ENCODE measurements at regions not wholly inside any gene's neighbourhood (a gene's known extent, or its start where the extent isn't known, plus 50 kb on each side); places are given as distances from the start of the nearest gene placed in this dataset.

DNA sequence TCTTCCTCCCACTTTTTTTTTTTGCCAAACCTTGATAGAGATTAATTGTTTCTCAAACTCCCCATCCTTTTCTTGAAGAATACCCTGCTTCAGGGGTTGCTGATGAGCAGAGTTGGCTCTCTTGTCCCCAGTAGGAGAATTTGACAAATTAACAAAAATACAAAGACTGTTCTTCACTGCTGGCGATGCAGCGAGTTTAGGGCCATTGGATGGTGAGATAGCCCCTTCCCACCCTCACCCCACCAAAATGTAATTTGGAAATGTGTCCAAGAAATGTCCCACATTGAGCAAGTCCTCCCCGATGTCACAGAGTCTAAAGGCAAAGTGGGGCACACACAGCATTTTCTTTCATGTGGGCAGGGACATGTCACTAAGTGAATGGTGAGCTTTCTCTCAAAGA, 136.0 kb upstream of the RARB start:
- Histone ChIP-seq H4K20me1 (ENCODE audit: insufficient read depth) (no peaks in the 10 kb centered on the region), H3K9ac (no peak overlapping the region), H3K36me3 (ENCODE audit: low read depth) (no peaks in the 10 kb centered on the region), H3F3A (ENCODE audit: insufficient read depth) (no peaks in the 10 kb centered on the region), H3K79me2 (ENCODE audit: insufficient read depth) (no peaks in the 10 kb centered on the region), H3K9me2 (ENCODE audit: insufficient read depth) (no peaks in the 10 kb centered on the region), H3K9me3 (ENCODE audit: low read depth) (no peaks in the 10 kb centered on the region), H3K4me1 (ENCODE audit: insufficient read depth) (no peaks in the 10 kb centered on the region), H3K4me3 (no peak overlapping the region), H3K27me3 (replicated peaks; ENCODE audit: insufficient read depth) (no peaks in the 10 kb centered on the region), H3K27ac (no peak overlapping the region), H2AFZ (no peak overlapping the region), H3K4me2 (ENCODE audit: unreplicated experiment) (no peak overlapping the region)
- TF ChIP-seq EZH2phosphoT487 (IDR thresholded peaks at IDR 0.05; ENCODE audit: insufficient read depth, low read depth) (no peak), EZH2 (IDR thresholded peaks at IDR 0.05; ENCODE audit: insufficient read depth, poor library complexity, severe bottlenecking) (no peak)
- 20 to 33% methylated on average over 3 of the region's 3 CpGs for WGBS, 2 experiments (ENCODE audit: low coverage in 1 of 2, low lambda C conversion rate in 2 of 2, missing lambda C conversion rate in 2 of 2)
- DNase-seq = no peak
- in situ Hi-C loops (cut with MboI) = no loop called here

DNA sequence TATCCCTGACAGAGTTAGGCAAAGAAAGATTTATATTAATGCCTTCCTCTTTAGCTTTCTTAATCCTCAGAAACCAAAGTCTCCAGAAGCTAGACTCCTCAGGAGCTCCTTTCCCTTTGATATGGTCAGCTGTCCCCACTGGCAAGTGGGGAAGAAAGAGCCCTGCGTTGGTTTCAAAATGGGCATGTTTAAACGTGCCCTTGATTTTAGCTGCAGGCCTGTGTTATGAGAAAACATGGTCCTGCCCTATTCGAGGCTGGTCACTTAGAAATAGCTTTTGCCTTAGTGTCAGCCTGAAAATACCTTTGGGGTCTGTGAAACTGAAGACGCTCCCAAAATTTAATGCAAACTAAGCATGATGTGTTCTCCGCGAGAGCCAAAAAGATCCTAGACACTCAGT, 135.5 kb upstream of the RARB start:
- Histone ChIP-seq H3K27me3 (replicated peaks; ENCODE audit: insufficient read depth) (no peaks in the 10 kb centered on the region), H3K9me2 (ENCODE audit: insufficient read depth) (no peaks in the 10 kb centered on the region), H3K27ac (no peak overlapping the region), H3K79me2 (ENCODE audit: insufficient read depth) (no peaks in the 10 kb centered on the region), H3K4me1 (ENCODE audit: insufficient read depth) (no peaks in the 10 kb centered on the region), H3K36me3 (ENCODE audit: low read depth) (no peaks in the 10 kb centered on the region), H2AFZ (no peak overlapping the region), H3K9me3 (ENCODE audit: low read depth) (no peaks in the 10 kb centered on the region), H3K9ac (no peak overlapping the region), H3K4me2 (ENCODE audit: unreplicated experiment) (no peak overlapping the region), H4K20me1 (ENCODE audit: insufficient read depth) (no peaks in the 10 kb centered on the region), H3K4me3 (no peak overlapping the region), H3F3A (ENCODE audit: insufficient read depth) (no peaks in the 10 kb centered on the region)
- no peak for DNase-seq
- WGBS, 2 experiments (ENCODE audit: low coverage in 1 of 2, low lambda C conversion rate in 2 of 2, missing lambda C conversion rate in 2 of 2) = 53 to 55% methylated on average over 6 of the region's 6 CpGs
- in situ Hi-C loops (cut with MboI) = no loop called here
- TF ChIP-seq EZH2 (IDR thresholded peaks at IDR 0.05; ENCODE audit: insufficient read depth, poor library complexity, severe bottlenecking) (no peak), EZH2phosphoT487 (IDR thresholded peaks at IDR 0.05; ENCODE audit: insufficient read depth, low read depth) (no peak)

DNA sequence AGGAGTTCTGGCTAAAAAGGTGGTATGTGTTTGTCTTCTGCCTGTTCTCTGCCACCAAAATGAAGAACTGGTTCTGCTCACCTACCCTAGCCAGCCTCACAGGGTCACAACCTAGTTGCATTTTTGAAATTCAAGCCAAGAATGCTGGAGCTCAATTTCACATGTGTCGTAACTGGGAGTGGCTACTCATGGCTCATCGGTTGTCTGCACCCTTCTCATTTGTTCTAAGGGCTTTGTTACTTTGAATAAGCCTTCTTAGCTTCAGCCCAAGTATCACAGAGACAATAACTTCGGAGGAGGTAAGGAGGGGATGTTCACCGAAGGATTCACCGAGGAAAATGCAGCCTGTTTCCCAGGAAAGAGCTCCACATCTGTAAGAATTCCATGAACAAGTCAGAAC, 134.3 kb upstream of the RARB start:
- DNase-seq = no peak
- WGBS, 2 experiments (ENCODE audit: low coverage in 1 of 2, low lambda C conversion rate in 2 of 2, missing lambda C conversion rate in 2 of 2) = 23 to 27% methylated on average over 5 of the region's 5 CpGs
- no peak overlapping the region for H3K4me2 ChIP-seq (ENCODE audit: unreplicated experiment)
- no peak overlapping the region for H3K4me3 ChIP-seq
- no peaks in the 10 kb centered on the region for H3K79me2 ChIP-seq (ENCODE audit: insufficient read depth)
- H3K27me3 ChIP-seq (replicated peaks; ENCODE audit: insufficient read depth) = no peaks in the 10 kb centered on the region
- no peak overlapping the region for H3K27ac ChIP-seq
- no peaks in the 10 kb centered on the region for H3K4me1 ChIP-seq (ENCODE audit: insufficient read depth)
- H3F3A ChIP-seq (ENCODE audit: insufficient read depth) = no peaks in the 10 kb centered on the region
- no peak for TF ChIP-seq EZH2phosphoT487 (IDR thresholded peaks at IDR 0.05; ENCODE audit: insufficient read depth, low read depth)
- no peak for TF ChIP-seq EZH2 (IDR thresholded peaks at IDR 0.05; ENCODE audit: insufficient read depth, poor library complexity, severe bottlenecking)
- H3K9ac ChIP-seq = no peak overlapping the region
- no peak overlapping the region for H2AFZ ChIP-seq
- H3K9me2 ChIP-seq (ENCODE audit: insufficient read depth) = no peaks in the 10 kb centered on the region
- no peaks in the 10 kb centered on the region for H3K9me3 ChIP-seq (ENCODE audit: low read depth)
- H3K36me3 ChIP-seq (ENCODE audit: low read depth) = no peaks in the 10 kb centered on the region
- in situ Hi-C loops (cut with MboI) = no loop called here
- no peaks in the 10 kb centered on the region for H4K20me1 ChIP-seq (ENCODE audit: insufficient read depth)

DNA sequence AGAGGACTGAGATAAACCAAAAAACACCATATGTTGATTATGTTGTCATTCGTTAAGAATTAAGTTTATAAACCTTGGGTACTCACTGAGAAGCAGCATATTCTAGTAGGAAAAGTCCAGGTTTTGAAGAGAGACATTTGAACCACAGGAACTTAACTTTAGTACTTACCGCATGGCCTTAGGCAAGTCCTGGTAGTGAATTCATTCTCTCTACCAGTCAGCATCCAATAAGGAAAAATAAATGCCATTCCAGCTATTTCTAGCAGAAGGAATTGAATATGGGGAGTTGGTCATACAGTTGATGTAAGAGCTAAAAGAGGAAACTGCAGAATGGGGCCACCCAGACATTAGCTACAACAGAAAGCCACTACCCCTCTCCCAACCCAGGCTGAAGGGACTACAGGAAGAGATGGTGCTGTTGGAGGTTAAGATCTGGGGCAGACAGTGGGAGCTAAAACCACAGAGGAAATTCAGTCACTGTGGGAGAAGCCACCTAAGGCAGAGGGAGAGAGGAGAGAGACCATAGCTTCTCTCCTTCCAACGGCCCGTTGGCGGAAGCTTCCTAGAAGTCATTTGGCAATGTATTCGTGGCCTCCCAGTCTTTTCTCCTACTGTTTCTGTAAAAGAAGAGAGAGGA, 133.8 kb upstream of the RARB start:
- H3F3A ChIP-seq (ENCODE audit: insufficient read depth) = no peaks in the 10 kb centered on the region
- no peak overlapping the region for H3K4me3 ChIP-seq
- no peaks in the 10 kb centered on the region for H4K20me1 ChIP-seq (ENCODE audit: insufficient read depth)
- H3K36me3 ChIP-seq (ENCODE audit: low read depth) = no peaks in the 10 kb centered on the region
- H3K9ac ChIP-seq = no peak overlapping the region
- no peak for DNase-seq
- in situ Hi-C loops (cut with MboI) = no loop called here
- H3K9me3 ChIP-seq (ENCODE audit: low read depth) = no peaks in the 10 kb centered on the region
- H3K79me2 ChIP-seq (ENCODE audit: insufficient read depth) = no peaks in the 10 kb centered on the region
- H2AFZ ChIP-seq = no peak overlapping the region
- H3K9me2 ChIP-seq (ENCODE audit: insufficient read depth) = no peaks in the 10 kb centered on the region
- no peak overlapping the region for H3K27ac ChIP-seq
- TF ChIP-seq EZH2 (IDR thresholded peaks at IDR 0.05; ENCODE audit: insufficient read depth, poor library complexity, severe bottlenecking) = no peak
- TF ChIP-seq EZH2phosphoT487 (IDR thresholded peaks at IDR 0.05; ENCODE audit: insufficient read depth, low read depth) = no peak
- no peak overlapping the region for H3K4me2 ChIP-seq (ENCODE audit: unreplicated experiment)
- 33 to 52% methylated on average over 6 of the region's 6 CpGs for whole genome bisulfite sequencing, 2 experiments (ENCODE audit: low coverage in 1 of 2, low lambda C conversion rate in 2 of 2, missing lambda C conversion rate in 2 of 2)
- H3K27me3 ChIP-seq (replicated peaks; ENCODE audit: insufficient read depth) = no peaks in the 10 kb centered on the region
- H3K4me1 ChIP-seq (ENCODE audit: insufficient read depth) = no peaks in the 10 kb centered on the region

Measured in GM23248 (cell line).